ENCODE measurements at regions not wholly inside any gene's neighbourhood (a gene's known extent, or its start where the extent isn't known, plus 50 kb on each side); places are given as distances from the start of the nearest gene placed in this dataset.

GRCh38 chr4:58166490-58166889 is 1056.3 kb upstream of the IGFBP7 start:
- no peaks in the 10 kb centered on the region for H3K36me3 Mint-ChIP-seq (ENCODE audit: low read depth)
- no peaks in the 10 kb centered on the region for H3K4me1 Mint-ChIP-seq (ENCODE audit: low read depth)
- no peaks in the 10 kb centered on the region for H3K4me1 ChIP-seq (ENCODE audit: insufficient read depth, low read length)
- H3K4me3 ChIP-seq (ENCODE audit: low read length), result no peak overlapping the region
- intact Hi-C loops (cut with DNase I, micrococcal nuclease), result no loop called here
- H3K4me3 Mint-ChIP-seq, result no peak overlapping the region
- DNase-seq (no peak), ATAC-seq (ENCODE audit: poor library complexity) (no peak)
- H3K27ac Mint-ChIP-seq, result no peak overlapping the region
- H3K27me3 ChIP-seq (ENCODE audit: control insufficient read depth in 1 of 2, insufficient read depth in 2 of 2, low read length in 2 of 2), result no peaks in the 10 kb centered on the region
- POLR2A ChIA-PET, result no interaction called here
- peaks cover 11% of the 10 kb centered on the region for H3K9me3 Mint-ChIP-seq
- H3K27ac ChIP-seq (ENCODE audit: low read depth in 1 of 2, low read length in 2 of 2), result no peak overlapping the region
- peaks cover 0 to 5% of the 10 kb centered on the region in 2 experiments for H3K9me3 ChIP-seq (ENCODE audit: control insufficient read depth in 1 of 2, insufficient read depth in 1 of 2, low read length in 2 of 2)
- H3K36me3 ChIP-seq (ENCODE audit: insufficient read depth, low read length), result no peaks in the 10 kb centered on the region
- H3K27me3 Mint-ChIP-seq, result no peaks in the 10 kb centered on the region
- CTCF ChIA-PET, result no interaction called here
- TF ChIP-seq CTCF (IDR thresholded peaks at IDR 0.05), result no peak

- no peaks in the 10 kb centered on the region for H3K4me1 Mint-ChIP-seq (ENCODE audit: low read depth)
- TF ChIP-seq CTCF (IDR thresholded peaks at IDR 0.05), result no peak
- no peak overlapping the region for H3K27ac Mint-ChIP-seq
- no peaks in the 10 kb centered on the region for H3K4me1 ChIP-seq (ENCODE audit: insufficient read depth, low read length)
- H3K27ac ChIP-seq (ENCODE audit: low read depth in 1 of 2, low read length in 2 of 2), result no peak overlapping the region
- H3K27me3 Mint-ChIP-seq, result no peaks in the 10 kb centered on the region
- DNase-seq, result no peak
- intact Hi-C loops (cut with DNase I, micrococcal nuclease), result no loop called here
- H3K9me3 Mint-ChIP-seq, result no peaks in the 10 kb centered on the region
- no peaks in the 10 kb centered on the region for H3K36me3 ChIP-seq (ENCODE audit: insufficient read depth, low read length)
- no peak overlapping the region for H3K4me3 ChIP-seq (ENCODE audit: low read length)
- H3K36me3 Mint-ChIP-seq (ENCODE audit: low read depth), result no peaks in the 10 kb centered on the region
- no peaks in the 10 kb centered on the region for H3K9me3 ChIP-seq (ENCODE audit: control insufficient read depth in 1 of 2, insufficient read depth in 1 of 2, low read length in 2 of 2)
- no peaks in the 10 kb centered on the region for H3K27me3 ChIP-seq (ENCODE audit: control insufficient read depth in 1 of 2, insufficient read depth in 2 of 2, low read length in 2 of 2)
- ChIA-PET POLR2A (no interaction called here), CTCF (no interaction called here)
- no peak overlapping the region for H3K4me3 Mint-ChIP-seq
- no peak for ATAC-seq (ENCODE audit: poor library complexity)
Observed at GRCh38 chr4:58163156-58163555, 1053.0 kb upstream of the IGFBP7 start.

GRCh38 chr4:58149404-58150085 is 1039.4 kb upstream of the IGFBP7 start:
- no peak overlapping the region for H3K4me3 ChIP-seq (ENCODE audit: low read length)
- CTCF ChIA-PET, result no interaction called here

More at GRCh38 chr4:58149404-58150085, 1039.4 kb upstream of the IGFBP7 start:
- DNase-seq (no peak), ATAC-seq (ENCODE audit: poor library complexity) (no peak)
- H3K27ac ChIP-seq (ENCODE audit: low read depth in 1 of 2, low read length in 2 of 2), result no peak overlapping the region
- Mint-ChIP-seq H3K4me3 (no peak overlapping the region), H3K4me1 (ENCODE audit: low read depth) (no peaks in the 10 kb centered on the region), H3K27me3 (no peaks in the 10 kb centered on the region), H3K9me3 (peaks cover 14% of the 10 kb centered on the region), H3K27ac (no peak overlapping the region), H3K36me3 (ENCODE audit: low read depth) (no peaks in the 10 kb centered on the region)
- intact Hi-C loops (cut with DNase I, micrococcal nuclease), result no loop called here
- no peaks in the 10 kb centered on the region for H3K4me1 ChIP-seq (ENCODE audit: insufficient read depth, low read length)
- POLR2A ChIA-PET, result no interaction called here
- H3K36me3 ChIP-seq (ENCODE audit: insufficient read depth, low read length), result no peaks in the 10 kb centered on the region
- TF ChIP-seq CTCF (IDR thresholded peaks at IDR 0.05), result no peak
- H3K27me3 ChIP-seq (ENCODE audit: control insufficient read depth in 1 of 2, insufficient read depth in 2 of 2, low read length in 2 of 2), result no peaks in the 10 kb centered on the region
- peaks cover 0 to 13% of the 10 kb centered on the region in 2 experiments for H3K9me3 ChIP-seq (ENCODE audit: control insufficient read depth in 1 of 2, insufficient read depth in 1 of 2, low read length in 2 of 2)

All from CD4-positive, alpha-beta T cell (primary cell).